Retinal pigment epithelial cell (primary cell): ENCODE measurements at regions not wholly inside any gene's neighbourhood (a gene's known extent, or its start where the extent isn't known, plus 50 kb on each side); places are given as distances from the start of the nearest gene placed in this dataset.
A peak's percentile ranks its signal among the peaks of the same experiment; 100 is the strongest.
"Not testable (repeated sequence)": the region's sequence is repeated elsewhere in the genome, so short reads cannot be mapped to it uniquely, and the experiment has no call there.

Source experiments
- DNase-seq: peaks from one replicate; pipeline ENCODE4 v3.0.0-alpha.2; 2010; ENCODE audit warnings: low read depth
- H3K4me3 ChIP-seq: 2 replicates; pipeline ENCODE4 v1.5.1; 2011; ENCODE audit warnings: mild to moderate bottlenecking, low read length, control low read depth, moderate library complexity
- TF ChIP-seq, protein P1 (sequence below): conservative IDR thresholded peaks from 2 replicates; pipeline ENCODE4 v1.5.1; 2011; ENCODE audit warnings: low read depth, low read length, control low read depth, inconsistent platforms

DNA sequence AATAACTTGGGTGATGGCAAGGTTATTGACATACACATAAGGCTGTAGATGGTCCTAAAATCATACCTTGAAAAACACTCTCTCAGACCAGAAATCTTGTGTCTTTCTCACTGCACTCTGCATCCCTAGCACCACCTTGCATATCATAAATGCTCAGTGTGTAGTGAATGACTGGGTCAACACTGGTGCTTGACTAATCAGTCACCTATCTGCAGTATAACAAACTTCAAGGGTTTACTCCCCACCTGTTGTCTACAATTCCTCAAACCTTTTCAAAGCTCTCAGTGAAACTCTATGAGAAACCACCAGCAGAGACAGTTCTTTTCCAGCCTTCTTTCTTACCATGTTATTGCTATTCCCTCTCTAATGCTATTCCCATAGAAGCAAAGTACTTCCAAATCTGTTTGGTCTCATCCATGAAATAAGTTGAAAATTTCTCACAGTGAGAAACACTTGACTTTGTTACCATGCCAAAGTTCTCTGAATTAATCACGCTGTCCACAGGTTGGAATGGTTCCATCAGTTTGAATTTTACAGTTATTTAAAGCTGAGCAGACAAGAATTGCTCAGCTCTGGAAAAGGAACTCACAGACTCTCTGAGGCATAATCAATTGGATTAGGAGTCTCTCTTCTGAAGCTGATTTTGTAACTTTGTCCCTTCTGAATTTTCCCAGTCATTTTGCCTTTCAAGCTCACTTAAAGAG is 104.8 kb upstream of the EYA4 start:
- DNase-seq, result peak; percentile 84
- TF ChIP-seq, protein P1, sequence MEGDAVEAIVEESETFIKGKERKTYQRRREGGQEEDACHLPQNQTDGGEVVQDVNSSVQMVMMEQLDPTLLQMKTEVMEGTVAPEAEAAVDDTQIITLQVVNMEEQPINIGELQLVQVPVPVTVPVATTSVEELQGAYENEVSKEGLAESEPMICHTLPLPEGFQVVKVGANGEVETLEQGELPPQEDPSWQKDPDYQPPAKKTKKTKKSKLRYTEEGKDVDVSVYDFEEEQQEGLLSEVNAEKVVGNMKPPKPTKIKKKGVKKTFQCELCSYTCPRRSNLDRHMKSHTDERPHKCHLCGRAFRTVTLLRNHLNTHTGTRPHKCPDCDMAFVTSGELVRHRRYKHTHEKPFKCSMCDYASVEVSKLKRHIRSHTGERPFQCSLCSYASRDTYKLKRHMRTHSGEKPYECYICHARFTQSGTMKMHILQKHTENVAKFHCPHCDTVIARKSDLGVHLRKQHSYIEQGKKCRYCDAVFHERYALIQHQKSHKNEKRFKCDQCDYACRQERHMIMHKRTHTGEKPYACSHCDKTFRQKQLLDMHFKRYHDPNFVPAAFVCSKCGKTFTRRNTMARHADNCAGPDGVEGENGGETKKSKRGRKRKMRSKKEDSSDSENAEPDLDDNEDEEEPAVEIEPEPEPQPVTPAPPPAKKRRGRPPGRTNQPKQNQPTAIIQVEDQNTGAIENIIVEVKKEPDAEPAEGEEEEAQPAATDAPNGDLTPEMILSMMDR, result no peak
- no peak overlapping the region for H3K4me3 ChIP-seq

DNA sequence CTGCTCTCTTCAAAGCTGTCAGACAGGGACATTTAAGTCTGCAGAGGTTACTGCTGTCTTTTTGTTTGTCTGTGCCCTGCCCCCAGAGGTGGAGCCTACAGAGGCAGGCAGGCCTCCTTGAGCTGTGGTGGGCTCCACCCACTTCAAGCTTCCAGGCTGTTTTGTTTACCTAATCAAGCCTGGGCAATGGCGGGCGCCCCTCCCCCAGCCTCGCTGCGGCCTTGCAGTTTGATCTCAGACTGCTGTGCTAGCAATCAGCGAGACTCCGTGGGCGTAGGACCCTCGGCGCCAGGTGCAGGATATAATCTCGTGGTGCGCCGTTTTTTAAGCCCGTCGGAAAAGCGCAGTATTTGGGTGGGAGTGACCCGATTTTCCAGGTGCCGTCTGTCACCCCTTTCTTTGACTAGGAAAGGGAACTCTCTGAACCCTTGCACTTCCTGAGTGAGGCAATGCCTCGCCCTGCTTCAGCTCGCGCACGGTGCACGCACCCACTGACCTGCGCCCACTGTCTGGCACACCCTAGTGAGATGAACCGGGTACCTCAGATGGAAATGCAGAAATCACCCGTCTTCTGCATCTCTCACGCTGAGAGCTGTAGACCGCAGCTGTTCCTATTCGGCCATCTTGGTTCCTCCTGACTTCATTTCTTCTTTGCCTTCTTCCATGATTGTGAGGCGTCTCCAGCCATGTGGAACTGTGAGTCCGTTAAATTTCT is 93.5 kb upstream of the EYA4 start:
- not testable (repeated sequence) for DNase-seq, H3K4me3 ChIP-seq

DNA sequence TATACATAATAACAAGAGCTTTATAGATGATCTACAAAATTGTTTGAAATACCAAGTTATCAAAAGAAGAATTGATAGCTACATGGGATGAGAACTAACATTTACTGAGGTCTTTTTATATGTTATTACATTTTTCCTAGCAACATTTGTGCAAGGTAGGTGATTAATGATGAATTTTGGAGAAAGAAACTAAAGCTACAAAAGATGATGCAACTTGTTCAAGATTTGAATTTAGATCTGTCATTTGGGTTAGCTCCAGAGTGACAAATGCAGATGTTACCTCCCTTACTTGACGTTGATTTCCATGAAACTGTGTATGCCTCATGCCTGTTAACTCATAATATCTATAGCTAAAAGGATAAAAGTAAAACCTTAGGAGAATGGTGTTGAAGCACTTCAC is 84.5 kb upstream of the EYA4 start:
- DNase-seq, result no peak
- H3K4me3 ChIP-seq, result no peak overlapping the region
- TF ChIP-seq, protein P1, result no peak

DNA sequence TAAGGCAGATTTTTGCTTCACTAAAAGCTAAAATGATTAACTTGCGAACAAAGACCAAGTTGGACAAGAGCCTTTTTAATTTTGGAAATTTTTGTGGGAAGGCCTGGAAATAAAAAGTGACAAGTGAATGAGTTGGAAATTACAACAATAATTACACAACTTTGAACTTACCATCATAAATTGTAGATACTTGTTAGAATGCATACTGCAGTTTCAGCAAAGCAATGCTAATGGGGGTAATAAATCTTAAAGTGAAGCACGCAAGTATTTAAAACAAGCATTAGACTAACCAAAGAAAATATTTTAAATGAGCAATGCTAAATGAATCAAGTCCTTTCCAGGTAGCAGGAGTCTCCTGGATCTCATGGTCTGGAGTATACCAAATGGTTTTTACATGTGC is 83.2 kb upstream of the EYA4 start:
- DNase-seq, result no peak
- TF ChIP-seq, protein P1, result no peak
- no peak overlapping the region for H3K4me3 ChIP-seq

DNA sequence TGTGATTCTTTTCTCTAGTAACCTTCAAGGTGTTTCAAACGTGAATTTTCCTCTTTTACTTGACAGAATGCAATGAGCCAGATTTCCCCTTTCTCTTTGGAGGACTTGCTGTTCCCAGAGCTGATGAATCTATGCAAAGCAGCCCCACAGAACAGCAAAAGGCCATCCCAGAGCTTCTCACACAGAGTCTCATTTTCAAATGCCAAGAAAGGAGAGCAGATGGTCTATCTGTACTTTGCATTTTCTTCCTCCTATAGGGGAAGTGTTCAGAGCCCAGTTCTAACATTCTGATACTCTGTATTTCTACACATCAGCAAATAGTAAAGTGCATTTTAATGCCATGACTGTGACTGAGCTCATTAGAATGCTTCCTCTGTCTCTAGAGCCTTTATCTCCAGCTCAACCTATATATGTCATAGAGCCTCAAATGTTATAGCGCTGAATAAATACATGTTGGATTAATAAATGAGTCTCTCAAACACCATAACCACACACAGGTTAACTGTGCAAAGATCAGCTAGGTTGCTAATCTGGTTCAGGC is 81.8 kb upstream of the EYA4 start:
- TF ChIP-seq, protein P1, result no peak
- no peak for DNase-seq
- no peak overlapping the region for H3K4me3 ChIP-seq

DNA sequence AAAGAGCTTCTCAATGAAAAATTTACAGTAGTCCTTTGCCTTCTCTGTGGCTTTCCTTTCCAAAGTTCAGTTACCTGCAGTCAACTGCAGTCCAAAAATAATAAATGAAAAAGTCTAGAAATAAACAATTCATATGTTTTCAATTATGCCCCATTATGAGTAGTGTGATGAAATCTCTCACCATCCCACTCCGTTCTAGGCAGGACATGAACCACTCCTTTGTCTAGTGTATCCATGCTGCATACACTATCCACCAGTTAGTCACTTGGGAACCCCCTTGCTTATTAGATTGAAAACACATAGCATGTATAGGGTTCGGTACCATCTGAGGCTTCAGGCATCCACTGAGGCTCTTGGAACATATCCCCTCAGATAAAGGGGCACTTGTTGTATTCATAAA is 80.6 kb upstream of the EYA4 start:
- no peak for DNase-seq
- TF ChIP-seq, protein P1, result no peak
- no peak overlapping the region for H3K4me3 ChIP-seq

DNA sequence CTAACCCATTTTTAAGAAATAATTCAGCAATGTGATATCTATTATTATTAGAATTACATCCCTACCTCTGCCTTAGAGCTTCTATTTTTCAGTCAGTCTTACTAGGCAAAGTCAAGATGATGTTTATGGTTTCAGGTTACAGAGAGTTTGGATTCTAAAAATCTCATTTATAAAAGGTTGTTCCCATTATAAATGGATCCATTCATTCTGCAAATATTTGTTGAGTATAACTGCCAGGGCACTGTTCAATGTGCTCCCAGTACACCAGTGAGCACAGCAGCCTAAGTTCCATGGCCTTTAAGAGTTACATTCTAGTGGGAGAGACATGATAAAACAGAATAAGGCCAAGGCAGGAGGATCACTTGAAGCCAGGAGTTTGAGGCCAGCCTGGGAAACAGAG is 75.9 kb upstream of the EYA4 start:
- no peak for DNase-seq
- TF ChIP-seq, protein P1, result no peak
- H3K4me3 ChIP-seq, result no peak overlapping the region
